A549 (cell line): ENCODE measurements at regions not wholly inside any gene's neighbourhood (a gene's known extent, or its start where the extent isn't known, plus 50 kb on each side); places are given as distances from the start of the nearest gene placed in this dataset.

ENCODE experiments used
- ATAC-seq, 2 experiments: fragments of 200-7000 bp in 1 of 2; fragments of >200 bp in 1 of 2; cut with Nextera tagmentation in 1 of 2; cut with Tn5 transposase in 1 of 2; 3 replicates each; pipeline versions ENCODE4 v1.8.0 to v1.9.1; 2018 to 2020; ENCODE audit warnings: mild to moderate bottlenecking in 1 of 2, moderate library complexity in 1 of 2
- CTCF ChIA-PET: fragments of 300-600 bp; sonication (Branson Sonifier 250); formaldehyde crosslinking; extraction: SDS; loops from one replicate; lab custom pipeline; 2021; ENCODE audit warnings: antibody characterized with exemption, inconsistent platforms; lab: Yijun Ruan, JAX
- POLR2A ChIA-PET: fragments of 350-600 bp; formaldehyde crosslinking; extraction: SDS; loops from one replicate; lab custom pipeline; 2021; ENCODE audit warnings: antibody characterized with exemption, inconsistent platforms; lab: Yijun Ruan, JAX
- DNase-seq, 2 experiments: peaks; one replicate each; pipeline versions ENCODE4 v3.0.0 to v3.0.0-alpha.2; 2011 to 2016; ENCODE audit warnings: low read depth in 1 of 2, low spot score in 1 of 2
- FAIRE-seq: peaks from 2 replicates; lab custom pipeline; 2011; peaks lifted over from hg19 to GRCh38; lab: Jason Lieb, UNC
- H3K27ac ChIP-seq, 2 experiments: fragments of >200 bp; sonication (Bioruptor Twin); formaldehyde crosslinking; 3 replicates each; pipeline ENCODE4 v1.5.1; 2016 to 2017
- H3K4me1 ChIP-seq: fragments of >200 bp; sonication (Bioruptor Twin); formaldehyde crosslinking; 3 replicates; pipeline ENCODE4 v1.6.1; 2016
- H3K4me2 ChIP-seq: fragments of >200 bp; sonication (Bioruptor Twin); formaldehyde crosslinking; 3 replicates; pipeline ENCODE4 v1.6.1; 2016
- H3K4me3 ChIP-seq: fragments of >200 bp; sonication (Bioruptor Twin); formaldehyde crosslinking; 3 replicates; pipeline ENCODE4 v1.5.1; 2016
- H3K9me3 ChIP-seq: fragments of >200 bp; sonication (Bioruptor Twin); formaldehyde crosslinking; 3 replicates; pipeline ENCODE4 v1.6.1; 2016
- CEBPB ChIP-seq, 2 experiments: fragments of >200 bp in 1 of 2; sonication (Bioruptor Twin) in 1 of 2; formaldehyde crosslinking in 1 of 2; IDR thresholded peaks; 2 replicates each; pipeline ENCODE4 v1.6.1; 2012 to 2016
- CHD4 ChIP-seq: fragments of 200-600 bp; sonication (generic); IDR thresholded peaks from 2 replicates; pipeline ENCODE4 v1.6.1; 2016; ENCODE audit warnings: antibody characterized with exemption, mild to moderate bottlenecking, borderline replicate concordance
- ESRRA ChIP-seq: fragments of 150-350 bp; IDR thresholded peaks from 2 replicates; pipeline ENCODE4 v1.6.1; 2014; ENCODE audit warnings: mild to moderate bottlenecking, low read length, borderline replicate concordance
- GATA3 ChIP-seq: IDR thresholded peaks from 2 replicates; pipeline ENCODE4 v1.6.1; 2012; ENCODE audit warnings: borderline replicate concordance
- HDAC2 ChIP-seq: fragments of 200-600 bp; sonication (generic); IDR thresholded peaks from 2 replicates; pipeline ENCODE4 v1.6.1; 2016
- HOXA7 ChIP-seq: fragments of 250-450 bp; sonication (Bioruptor Pico); IDR thresholded peaks from 2 replicates; pipeline ENCODE4 v1.5.0; 2020; ENCODE audit warnings: mild to moderate bottlenecking, moderate library complexity
- HOXB13 ChIP-seq: fragments of 250-450 bp; sonication (Bioruptor Pico); IDR thresholded peaks from 2 replicates; pipeline ENCODE4 v1.5.0; 2020; ENCODE audit warnings: low read depth, mild to moderate bottlenecking, moderate library complexity
- NPAS2 ChIP-seq: fragments of 250-450 bp; sonication (Bioruptor Pico); IDR thresholded peaks from 2 replicates; pipeline ENCODE4 v1.8.0; 2022; ENCODE audit warnings: mild to moderate bottlenecking, moderate library complexity, borderline replicate concordance
- NR3C1 ChIP-seq: fragments of >200 bp; sonication (Bioruptor Twin); formaldehyde crosslinking; IDR thresholded peaks from 3 replicates; pipeline ENCODE4 v1.6.1; 2017
- POLR2A ChIP-seq: IDR thresholded peaks from 2 replicates; pipeline ENCODE4 v1.6.1; 2012; ENCODE audit warnings: mild to moderate bottlenecking, low read length
- RCOR1 ChIP-seq: fragments of 150-350 bp; IDR thresholded peaks from 2 replicates; pipeline ENCODE4 v1.6.1; 2014; ENCODE audit warnings: antibody characterized with exemption, low read length, low read depth
- REST ChIP-seq: fragments of 200-600 bp; sonication (generic); IDR thresholded peaks from 2 replicates; pipeline ENCODE4 v1.6.1; 2016; ENCODE audit warnings: antibody characterized with exemption, mild to moderate bottlenecking, moderate library complexity
- ZFP36 ChIP-seq: fragments of 450-650 bp; IDR thresholded peaks from 2 replicates; pipeline ENCODE4 v1.6.1; 2014; ENCODE audit warnings: borderline replicate concordance; ENCODE audit not compliant: partially characterized antibody
- ZSCAN20 ChIP-seq: fragments of 250-450 bp; sonication (Bioruptor Pico); IDR thresholded peaks from 2 replicates; pipeline ENCODE4 v1.8.0; 2022; ENCODE audit warnings: mild to moderate bottlenecking, moderate library complexity
- WGBS: methylation state at CpG from one replicate; pipeline ENCODE4 v1.1.6; 2017; ENCODE audit errors: missing lambda C conversion rate; 5-methylcytosine and 5-hydroxymethylcytosine counted together
- TF ChIP-seq, protein P1 (sequence below): IDR thresholded peaks from 2 replicates; pipeline ENCODE4 v1.6.1; 2012
- TF ChIP-seq, protein P2 (sequence below): fragments of 150-350 bp; IDR thresholded peaks from 2 replicates; pipeline ENCODE4 v1.6.1; 2014; ENCODE audit warnings: low read depth, mild to moderate bottlenecking, low read length

- H3K27ac ChIP-seq: no peak overlapping the region
- WGBS: 15% methylated on average over 2 of the region's 2 CpGs
- no peak for TF ChIP-seq ZSCAN20
- no peak for TF ChIP-seq HDAC2
- TF ChIP-seq, protein P1, sequence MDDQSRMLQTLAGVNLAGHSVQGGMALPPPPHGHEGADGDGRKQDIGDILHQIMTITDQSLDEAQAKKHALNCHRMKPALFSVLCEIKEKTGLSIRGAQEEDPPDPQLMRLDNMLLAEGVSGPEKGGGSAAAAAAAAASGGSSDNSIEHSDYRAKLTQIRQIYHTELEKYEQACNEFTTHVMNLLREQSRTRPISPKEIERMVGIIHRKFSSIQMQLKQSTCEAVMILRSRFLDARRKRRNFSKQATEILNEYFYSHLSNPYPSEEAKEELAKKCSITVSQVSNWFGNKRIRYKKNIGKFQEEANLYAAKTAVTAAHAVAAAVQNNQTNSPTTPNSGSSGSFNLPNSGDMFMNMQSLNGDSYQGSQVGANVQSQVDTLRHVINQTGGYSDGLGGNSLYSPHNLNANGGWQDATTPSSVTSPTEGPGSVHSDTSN: no peak
- TF ChIP-seq REST: no peak
- no peak for TF ChIP-seq ZFP36
- TF ChIP-seq RCOR1: no peak
- TF ChIP-seq ESRRA: no peak
- no peak for TF ChIP-seq NPAS2
- TF ChIP-seq CEBPB (IDR thresholded peaks at IDR 0.05): no peak
- TF ChIP-seq GATA3: no peak
- CTCF ChIA-PET: no interaction called here
- FAIRE-seq: no peak
- POLR2A ChIA-PET: no interaction called here
- H3K4me3 ChIP-seq: no peak overlapping the region
- ATAC-seq: no peak
- H3K4me1 ChIP-seq: no peaks in the 10 kb centered on the region
- H3K4me2 ChIP-seq: no peak overlapping the region
- H3K9me3 ChIP-seq: no peaks in the 10 kb centered on the region
- DNase-seq: no peak
Measured at GRCh38 chr10:2067015-2067414, 329.7 kb upstream of the ADARB2 start.

DNA sequence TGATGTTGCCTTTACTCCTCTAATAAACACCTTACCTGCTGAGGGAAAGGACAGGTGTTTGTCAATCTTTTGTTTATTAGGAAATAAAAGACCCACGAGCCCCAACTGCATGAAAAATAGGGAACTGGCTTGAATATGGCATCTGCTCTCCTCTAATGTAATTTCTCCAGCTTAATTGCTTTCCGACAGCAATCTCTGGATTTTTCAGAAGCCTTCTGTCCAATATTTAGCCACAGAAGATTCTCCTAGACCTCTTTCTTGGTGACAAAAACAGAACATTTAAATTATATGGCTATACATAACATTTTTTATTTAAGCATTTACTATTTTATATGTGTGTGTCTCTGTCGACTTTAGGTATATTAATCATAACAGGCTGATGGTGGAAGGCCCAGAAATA is 317.4 kb upstream of the ADARB2 start:
- H3K9me3 ChIP-seq: no peaks in the 10 kb centered on the region
- no peak for DNase-seq
- ChIA-PET POLR2A (no interaction called here), CTCF (interaction anchor here (0.7 kb wide), 1 partner anchor 201 kb away, joined by 4 read pairs; no protein-coding TSS in a partner anchor)
- no peak for TF ChIP-seq POLR2A
- TF ChIP-seq, protein P2, sequence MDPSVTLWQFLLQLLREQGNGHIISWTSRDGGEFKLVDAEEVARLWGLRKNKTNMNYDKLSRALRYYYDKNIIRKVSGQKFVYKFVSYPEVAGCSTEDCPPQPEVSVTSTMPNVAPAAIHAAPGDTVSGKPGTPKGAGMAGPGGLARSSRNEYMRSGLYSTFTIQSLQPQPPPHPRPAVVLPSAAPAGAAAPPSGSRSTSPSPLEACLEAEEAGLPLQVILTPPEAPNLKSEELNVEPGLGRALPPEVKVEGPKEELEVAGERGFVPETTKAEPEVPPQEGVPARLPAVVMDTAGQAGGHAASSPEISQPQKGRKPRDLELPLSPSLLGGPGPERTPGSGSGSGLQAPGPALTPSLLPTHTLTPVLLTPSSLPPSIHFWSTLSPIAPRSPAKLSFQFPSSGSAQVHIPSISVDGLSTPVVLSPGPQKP: no peak
- no peak for TF ChIP-seq HDAC2
- no peak for TF ChIP-seq ESRRA
- no peak for TF ChIP-seq NR3C1
- TF ChIP-seq HOXA7 (CRISPR knock-in tag): no peak
- TF ChIP-seq CHD4: no peak
- TF ChIP-seq HOXB13 (CRISPR knock-in tag): no peak
- TF ChIP-seq REST: no peak
- FAIRE-seq: no peak
- 18% methylated on average over 3 of the region's 3 CpGs for WGBS
- H3K4me3 ChIP-seq: no peak overlapping the region
- no peak overlapping the region for H3K27ac ChIP-seq
- no peak for ATAC-seq
- no peak overlapping the region for H3K4me2 ChIP-seq
- no peaks in the 10 kb centered on the region for H3K4me1 ChIP-seq
